HG02588 (cell line): ENCODE measurements at regions not wholly inside any gene's neighbourhood (a gene's known extent, or its start where the extent isn't known, plus 50 kb on each side); places are given as distances from the start of the nearest gene placed in this dataset.

ENCODE experiments used
- ATAC-seq: cut with Tn5 transposase; IDR thresholded peaks from one replicate; pipeline ENCODE4 v1.9.1; 2021; ENCODE audit warnings: mild to moderate bottlenecking, moderate library complexity; ENCODE audit not compliant: unreplicated experiment

- no peak for ATAC-seq
These were observed 93.4 kb upstream of the SEPTIN5 start for GRCh38 chr22:19620742-19621371.

GRCh38 chr22:19621373-19622060 is 92.8 kb upstream of the SEPTIN5 start:
- ATAC-seq, result no peak

- no peak for ATAC-seq
These were observed 92.3 kb upstream of the SEPTIN5 start for GRCh38 chr22:19622061-19622441.

- no peak for ATAC-seq
These were observed 88.8 kb upstream of the SEPTIN5 start for GRCh38 chr22:19625331-19626041.

- no peak for ATAC-seq
These were observed 88.2 kb upstream of the SEPTIN5 start for GRCh38 chr22:19626042-19626587.

- no peak for ATAC-seq
These were observed 87.6 kb upstream of the SEPTIN5 start for GRCh38 chr22:19626666-19627065.

- no peak for ATAC-seq
These were observed 86.1 kb upstream of the SEPTIN5 start for GRCh38 chr22:19628038-19628776.

- ATAC-seq, result no peak
These were observed 85.0 kb upstream of the SEPTIN5 start for GRCh38 chr22:19629331-19629719.

- no peak for ATAC-seq
These were observed 84.4 kb upstream of the SEPTIN5 start for GRCh38 chr22:19629720-19630419.

- no peak for ATAC-seq
These were observed 83.7 kb upstream of the SEPTIN5 start for GRCh38 chr22:19630614-19631013.

- no peak for ATAC-seq
These were observed 82.2 kb upstream of the SEPTIN5 start for GRCh38 chr22:19631899-19632667.

- no peak for ATAC-seq
These were observed 81.6 kb upstream of the SEPTIN5 start for GRCh38 chr22:19632668-19633148.

GRCh38 chr22:19634226-19634975 is 79.9 kb upstream of the SEPTIN5 start:
- no peak for ATAC-seq

- ATAC-seq, result no peak
These were observed 78.7 kb upstream of the SEPTIN5 start for GRCh38 chr22:19635644-19636043.

- no peak for ATAC-seq
These were observed 77.5 kb upstream of the SEPTIN5 start for GRCh38 chr22:19636696-19637407.

- ATAC-seq, result no peak
These were observed 76.7 kb upstream of the SEPTIN5 start for GRCh38 chr22:19637408-19638281.

- ATAC-seq, result no peak
These were observed 75.9 kb upstream of the SEPTIN5 start for GRCh38 chr22:19638282-19639015.
